ENCODE measurements at regions not wholly inside any gene's neighbourhood (a gene's known extent, or its start where the extent isn't known, plus 50 kb on each side); places are given as distances from the start of the nearest gene placed in this dataset.

DNA sequence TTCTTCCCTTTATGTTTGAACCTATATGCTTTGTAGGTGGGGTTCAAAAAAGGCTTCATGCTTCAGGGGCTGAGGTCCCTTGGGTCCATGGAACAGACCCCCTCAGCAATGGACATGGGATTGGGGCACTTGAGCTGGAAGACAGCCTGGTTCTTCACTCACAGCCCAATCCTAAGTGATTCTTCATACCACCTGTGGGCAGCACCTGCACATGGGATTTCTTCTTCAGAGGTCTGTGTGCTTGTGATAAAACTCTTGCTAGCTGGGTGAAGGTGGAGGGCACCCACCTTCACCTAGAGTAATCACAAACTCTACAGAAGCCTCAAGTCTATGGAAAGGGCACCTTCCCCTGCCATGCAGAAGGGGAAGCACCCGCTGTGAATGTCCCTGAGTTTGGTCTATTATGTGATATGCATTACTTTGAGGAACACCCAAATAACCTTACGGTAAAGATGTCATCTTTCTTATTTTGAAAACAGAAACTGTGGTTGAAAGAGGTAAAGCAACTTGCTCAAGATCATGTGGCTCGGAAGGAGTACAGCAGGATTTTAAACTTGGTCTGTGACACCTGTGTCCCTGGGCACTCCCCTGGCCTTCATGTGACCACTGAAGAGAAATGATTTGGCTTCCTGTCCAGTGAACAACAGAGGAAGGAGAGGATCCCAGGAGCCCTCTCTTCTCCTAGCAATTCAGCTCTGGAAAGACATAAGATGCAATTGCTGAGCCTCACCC lies 469.5 kb upstream of the ZMIZ1 start:
- Histone ChIP-seq H3K27me3 (ENCODE audit: control insufficient read depth, insufficient read depth, low read length) (peaks cover 19% of the 10 kb centered on the region), H3K9me3 (ENCODE audit: control insufficient read depth, insufficient read depth, low read length) (no peaks in the 10 kb centered on the region), H3K27ac (ENCODE audit: low read depth, low read length) (no peak overlapping the region), H3K4me3 (ENCODE audit: low read depth, low read length) (no peak overlapping the region)
- DNase-seq (ENCODE audit: low read depth, low spot score), result no peak
- no peak for TF ChIP-seq CTCF (IDR thresholded peaks at IDR 0.05; ENCODE audit: low read depth, low read length)
- POLR2A ChIA-PET, result no interaction called here
- CTCF ChIA-PET, result no interaction called here

DNA sequence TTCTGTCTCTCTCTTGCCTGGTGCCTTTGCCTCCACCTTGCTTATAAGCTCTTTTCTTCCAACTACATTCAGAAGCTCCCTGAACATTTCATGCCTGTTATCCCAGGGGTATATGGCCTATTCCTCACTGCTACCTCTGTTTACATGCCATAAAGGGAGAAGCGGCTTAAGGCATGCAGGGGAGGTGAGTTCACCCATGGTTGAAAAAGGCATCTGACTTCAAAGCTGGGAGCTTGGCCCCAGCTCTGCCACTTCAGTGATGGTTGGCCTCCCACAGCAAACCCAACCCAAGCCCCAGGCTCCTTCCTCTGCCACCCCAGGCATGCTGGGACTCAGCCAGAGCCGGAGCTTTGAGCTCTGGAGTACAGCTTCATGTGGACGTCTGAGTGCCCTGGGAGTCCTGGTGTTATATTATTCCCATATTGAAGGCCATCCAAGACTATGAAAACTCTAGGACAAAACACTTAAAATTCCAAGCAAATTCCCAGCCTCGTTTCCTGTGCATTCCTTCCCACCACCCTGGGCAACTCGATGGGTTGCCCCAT lies 468.6 kb upstream of the ZMIZ1 start:
- no peak overlapping the region for H3K27ac ChIP-seq (ENCODE audit: low read depth, low read length)
- no peak for DNase-seq (ENCODE audit: low read depth, low spot score)
- ChIA-PET POLR2A (no interaction called here), CTCF (no interaction called here)
- H3K9me3 ChIP-seq (ENCODE audit: control insufficient read depth, insufficient read depth, low read length), result no peaks in the 10 kb centered on the region
- H3K4me3 ChIP-seq (ENCODE audit: low read depth, low read length), result no peak overlapping the region
- no peak for TF ChIP-seq CTCF (IDR thresholded peaks at IDR 0.05; ENCODE audit: low read depth, low read length)
- H3K27me3 ChIP-seq (ENCODE audit: control insufficient read depth, insufficient read depth, low read length), result peaks cover 23% of the 10 kb centered on the region

DNA sequence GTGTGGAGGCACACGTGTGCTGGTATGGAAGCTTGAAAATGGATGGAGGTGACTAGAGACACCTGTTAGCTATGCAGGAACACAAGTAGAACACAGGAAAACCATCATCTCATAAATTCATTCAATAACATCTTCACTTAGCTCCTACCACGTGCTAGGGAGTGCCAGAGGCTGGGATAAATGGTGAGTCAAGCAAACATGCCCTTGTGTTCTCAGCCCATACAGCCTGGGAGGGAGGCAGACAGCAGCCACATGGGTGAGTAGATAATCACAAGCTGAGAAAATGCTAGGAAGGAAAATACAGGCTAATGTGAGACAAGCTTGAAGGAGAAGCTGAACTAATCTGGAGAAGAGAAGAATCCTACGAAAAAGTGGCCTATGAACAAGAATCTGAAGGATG lies 468.0 kb upstream of the ZMIZ1 start:
- Histone ChIP-seq H3K27me3 (ENCODE audit: control insufficient read depth, insufficient read depth, low read length) (peaks cover 23% of the 10 kb centered on the region), H3K27ac (ENCODE audit: low read depth, low read length) (no peak overlapping the region), H3K9me3 (ENCODE audit: control insufficient read depth, insufficient read depth, low read length) (no peaks in the 10 kb centered on the region), H3K4me3 (ENCODE audit: low read depth, low read length) (no peak overlapping the region)
- TF ChIP-seq CTCF (IDR thresholded peaks at IDR 0.05; ENCODE audit: low read depth, low read length), result no peak
- no peak for DNase-seq (ENCODE audit: low read depth, low spot score)
- ChIA-PET POLR2A (no interaction called here), CTCF (no interaction called here)

DNA sequence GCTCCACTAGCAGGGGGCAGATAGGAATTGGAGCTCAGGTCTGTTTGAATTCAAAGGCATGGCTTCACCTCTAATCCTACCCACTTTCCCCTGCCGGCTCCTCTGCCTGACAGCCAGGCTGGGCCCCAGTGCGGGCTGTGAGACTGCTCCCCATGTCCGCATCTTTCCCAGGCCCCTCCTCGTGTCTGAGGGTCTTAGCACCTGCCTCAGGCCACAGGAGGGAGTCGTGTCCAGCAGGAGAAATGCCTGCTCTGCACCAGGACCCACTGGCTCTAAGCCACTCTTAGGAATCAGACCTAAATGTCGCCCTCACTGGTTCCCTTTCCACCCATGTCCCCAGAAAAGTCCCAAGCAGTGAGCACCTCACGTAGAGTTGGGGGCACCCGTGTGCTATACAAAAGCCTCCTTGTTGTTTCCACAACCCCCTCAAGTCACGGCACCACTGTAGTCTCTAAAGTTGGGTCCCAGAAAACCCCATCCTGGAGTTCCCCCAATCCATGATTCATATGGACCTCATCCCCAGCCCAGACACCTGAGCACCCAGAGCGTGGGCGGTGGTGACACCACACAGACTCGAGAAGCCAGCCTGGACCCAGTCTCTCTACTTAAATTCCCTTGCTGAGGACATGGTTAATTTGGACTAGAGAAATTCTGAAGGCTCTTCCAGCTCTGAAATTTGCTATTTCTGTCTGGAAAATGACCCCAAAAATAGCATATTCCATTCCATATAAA lies 466.4 kb upstream of the ZMIZ1 start:
- DNase-seq (ENCODE audit: low read depth, low spot score), result no peak
- no peak overlapping the region for H3K4me3 ChIP-seq (ENCODE audit: low read depth, low read length)
- no peak for TF ChIP-seq CTCF (IDR thresholded peaks at IDR 0.05; ENCODE audit: low read depth, low read length)
- no peaks in the 10 kb centered on the region for H3K9me3 ChIP-seq (ENCODE audit: control insufficient read depth, insufficient read depth, low read length)
- peaks cover 23% of the 10 kb centered on the region for H3K27me3 ChIP-seq (ENCODE audit: control insufficient read depth, insufficient read depth, low read length)
- ChIA-PET CTCF (no interaction called here), POLR2A (no interaction called here)
- H3K27ac ChIP-seq (ENCODE audit: low read depth, low read length), result no peak overlapping the region

DNA sequence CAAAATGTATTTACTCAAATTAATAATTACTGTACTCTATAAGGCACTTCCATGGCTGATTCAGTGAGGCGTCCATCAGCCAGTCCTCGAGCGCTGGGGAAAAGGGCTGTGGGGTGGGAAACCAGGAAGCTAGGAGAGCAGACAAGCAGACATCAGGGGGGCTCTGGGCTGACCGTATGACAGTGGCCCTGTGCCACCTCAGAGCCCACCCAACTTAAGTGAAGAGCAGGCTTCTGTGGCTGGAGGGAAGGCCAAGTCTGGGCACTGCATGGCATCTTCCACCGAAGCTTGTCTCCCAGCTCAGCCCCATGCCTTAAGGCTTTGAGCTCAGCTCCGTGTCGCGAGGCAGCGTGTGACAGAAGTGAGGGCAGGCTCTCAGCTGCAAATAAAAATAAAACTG lies 464.5 kb upstream of the ZMIZ1 start:
- DNase-seq (ENCODE audit: low read depth, low spot score), result no peak
- CTCF ChIA-PET, result interaction anchor here (0.6 kb wide), 1 partner anchor 463 kb away, joined by 6 read pairs; no protein-coding TSS in a partner anchor
- Histone ChIP-seq H3K4me3 (ENCODE audit: low read depth, low read length) (no peak overlapping the region), H3K27me3 (ENCODE audit: control insufficient read depth, insufficient read depth, low read length) (peaks cover 15% of the 10 kb centered on the region), H3K9me3 (ENCODE audit: control insufficient read depth, insufficient read depth, low read length) (no peaks in the 10 kb centered on the region), H3K27ac (ENCODE audit: low read depth, low read length) (no peak overlapping the region)
- POLR2A ChIA-PET, result no interaction called here
- TF ChIP-seq CTCF (IDR thresholded peaks at IDR 0.05; ENCODE audit: low read depth, low read length), result no peak
